PFSK-1 (cell line): ENCODE measurements at regions not wholly inside any gene's neighbourhood (a gene's known extent, or its start where the extent isn't known, plus 50 kb on each side); places are given as distances from the start of the nearest gene placed in this dataset.

Experiments
- FOXP2 ChIP-seq: optimal IDR thresholded peaks from 2 replicates; pipeline ENCODE3; 2011; ENCODE audit warnings: borderline replicate concordance, control low read depth, inconsistent platforms; ENCODE audit not compliant: insufficient read depth; ENCODE audit errors: extremely low read length, extremely low read depth
- POLR2AphosphoS5 ChIP-seq: IDR thresholded peaks from 2 replicates; pipeline ENCODE4 v1.6.1; 2012; ENCODE audit warnings: low read depth, mild to moderate bottlenecking, control low read depth, low read length, moderate library complexity
- REST ChIP-seq, 2 experiments: IDR thresholded peaks; 2 replicates each; pipeline versions ENCODE4 v1.6.1 to v1.8.0; 2011 to 2012; ENCODE audit warnings: low read depth in 2 of 2, low read length in 2 of 2, control low read depth in 1 of 2, inconsistent platforms in 1 of 2, mild to moderate bottlenecking in 1 of 2, moderate library complexity in 1 of 2; ENCODE audit not compliant: insufficient read depth in 1 of 2
- SIN3A ChIP-seq: IDR thresholded peaks from 2 replicates; pipeline ENCODE4 v1.6.1; 2012; ENCODE audit warnings: mild to moderate bottlenecking, low read length, moderate library complexity, borderline replicate concordance; ENCODE audit not compliant: insufficient read depth

DNA sequence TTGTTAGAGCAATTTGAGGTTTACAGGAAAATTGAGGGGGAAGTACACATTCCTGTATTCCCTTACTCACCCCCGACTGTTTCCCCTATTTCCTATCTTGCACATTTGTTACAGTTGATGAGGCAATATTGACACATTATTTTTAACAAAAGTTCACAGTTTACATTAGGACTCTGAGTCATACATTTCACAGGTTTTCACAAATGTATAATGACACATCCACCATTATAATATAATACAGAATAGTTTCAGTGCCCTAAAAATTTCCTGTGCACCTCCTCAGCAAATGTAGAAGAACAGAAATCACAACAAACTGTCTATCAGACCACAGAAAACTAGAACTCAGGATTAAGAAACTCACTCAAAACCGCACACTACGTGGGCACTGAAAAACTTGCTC, 160.6 kb upstream of the RMP24 start:
- TF ChIP-seq POLR2AphosphoS5 (no peak), FOXP2 (no peak), REST (IDR thresholded peaks at IDR 0.05; ENCODE audit: insufficient read depth in 1 of 2, low read depth in 2 of 2, low read length in 2 of 2) (no peak), SIN3A (no peak)
